ENCODE measurements at regions not wholly inside any gene's neighbourhood (a gene's known extent, or its start where the extent isn't known, plus 50 kb on each side); places are given as distances from the start of the nearest gene placed in this dataset.

DNA sequence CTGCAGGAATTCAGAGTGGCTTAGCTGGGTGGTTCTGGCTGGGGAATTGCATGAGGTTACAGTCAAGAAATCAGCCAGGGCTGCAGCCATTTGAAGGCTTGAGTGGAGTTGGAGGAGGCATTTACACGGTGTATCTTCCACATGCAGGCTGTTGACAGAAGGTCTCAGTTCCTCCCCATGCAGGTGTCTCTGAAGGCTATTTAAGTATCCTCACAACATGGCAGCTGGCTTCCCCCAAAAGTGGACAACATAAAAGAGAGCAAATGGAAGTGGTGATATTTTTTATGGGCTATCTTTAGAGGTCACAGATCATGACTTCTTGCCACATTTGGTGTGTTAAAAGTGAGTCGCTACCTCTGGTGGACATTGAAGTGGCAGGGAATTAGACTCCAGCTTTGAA lies 60.1 kb upstream of the SPRED1 start:
- TF ChIP-seq, protein P1, sequence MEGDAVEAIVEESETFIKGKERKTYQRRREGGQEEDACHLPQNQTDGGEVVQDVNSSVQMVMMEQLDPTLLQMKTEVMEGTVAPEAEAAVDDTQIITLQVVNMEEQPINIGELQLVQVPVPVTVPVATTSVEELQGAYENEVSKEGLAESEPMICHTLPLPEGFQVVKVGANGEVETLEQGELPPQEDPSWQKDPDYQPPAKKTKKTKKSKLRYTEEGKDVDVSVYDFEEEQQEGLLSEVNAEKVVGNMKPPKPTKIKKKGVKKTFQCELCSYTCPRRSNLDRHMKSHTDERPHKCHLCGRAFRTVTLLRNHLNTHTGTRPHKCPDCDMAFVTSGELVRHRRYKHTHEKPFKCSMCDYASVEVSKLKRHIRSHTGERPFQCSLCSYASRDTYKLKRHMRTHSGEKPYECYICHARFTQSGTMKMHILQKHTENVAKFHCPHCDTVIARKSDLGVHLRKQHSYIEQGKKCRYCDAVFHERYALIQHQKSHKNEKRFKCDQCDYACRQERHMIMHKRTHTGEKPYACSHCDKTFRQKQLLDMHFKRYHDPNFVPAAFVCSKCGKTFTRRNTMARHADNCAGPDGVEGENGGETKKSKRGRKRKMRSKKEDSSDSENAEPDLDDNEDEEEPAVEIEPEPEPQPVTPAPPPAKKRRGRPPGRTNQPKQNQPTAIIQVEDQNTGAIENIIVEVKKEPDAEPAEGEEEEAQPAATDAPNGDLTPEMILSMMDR (IDR thresholded peaks at IDR 0.05; ENCODE audit: insufficient read depth, low read length, poor library complexity, severe bottlenecking): no peak
- TF ChIP-seq EZH2phosphoT487 (conservative IDR thresholded peaks at IDR 0.05; ENCODE audit: low read length): no peak
